ENCODE measurements at regions not wholly inside any gene's neighbourhood (a gene's known extent, or its start where the extent isn't known, plus 50 kb on each side); places are given as distances from the start of the nearest gene placed in this dataset.

GRCh38 chr2:41909584-41909983 is 138.2 kb upstream of the PKDCC start:
- CTCF ChIA-PET: interaction anchor here (1.4 kb wide), 1 partner anchor 12 kb away, joined by 3 read pairs; no protein-coding TSS in a partner anchor
- POLR2A ChIA-PET: no interaction called here
- no peak for DNase-seq (ENCODE audit: extremely low spot score)
- TF ChIP-seq CTCF (IDR thresholded peaks at IDR 0.05; ENCODE audit: control extremely low read depth, extremely low read depth, low read depth, missing control alignments): no peak

- no peak for DNase-seq (ENCODE audit: extremely low spot score)
- ChIA-PET CTCF (no interaction called here), POLR2A (no interaction called here)
- no peak for TF ChIP-seq CTCF (IDR thresholded peaks at IDR 0.05; ENCODE audit: control extremely low read depth, extremely low read depth, low read depth, missing control alignments)
Observed at GRCh38 chr2:41910126-41910525, 137.7 kb upstream of the PKDCC start.

- TF ChIP-seq CTCF (IDR thresholded peaks at IDR 0.05; ENCODE audit: control extremely low read depth, extremely low read depth, low read depth, missing control alignments): no peak
- ChIA-PET CTCF (no interaction called here), POLR2A (no interaction called here)
- no peak for DNase-seq (ENCODE audit: extremely low spot score)
Observed at GRCh38 chr2:41911033-41911432, 136.8 kb upstream of the PKDCC start.

- ChIA-PET CTCF (no interaction called here), POLR2A (no interaction called here)
- no peak for DNase-seq (ENCODE audit: extremely low spot score)
- TF ChIP-seq CTCF (IDR thresholded peaks at IDR 0.05; ENCODE audit: control extremely low read depth, extremely low read depth, low read depth, missing control alignments): no peak
Observed at GRCh38 chr2:41912337-41912736, 135.5 kb upstream of the PKDCC start.

GRCh38 chr2:41912776-41913175 is 135.0 kb upstream of the PKDCC start:
- TF ChIP-seq CTCF (IDR thresholded peaks at IDR 0.05; ENCODE audit: control extremely low read depth, extremely low read depth, low read depth, missing control alignments): no peak
- POLR2A ChIA-PET: no interaction called here
- CTCF ChIA-PET: no interaction called here
- DNase-seq (ENCODE audit: extremely low spot score): no peak

- POLR2A ChIA-PET: no interaction called here
- CTCF ChIA-PET: no interaction called here
- no peak for DNase-seq (ENCODE audit: extremely low spot score)
- no peak for TF ChIP-seq CTCF (IDR thresholded peaks at IDR 0.05; ENCODE audit: control extremely low read depth, extremely low read depth, low read depth, missing control alignments)
Observed at GRCh38 chr2:41913311-41913710, 134.5 kb upstream of the PKDCC start.

Measured in GM10248 (cell line).